ENCODE measurements at regions not wholly inside any gene's neighbourhood (a gene's known extent, or its start where the extent isn't known, plus 50 kb on each side); places are given as distances from the start of the nearest gene placed in this dataset.

DNA sequence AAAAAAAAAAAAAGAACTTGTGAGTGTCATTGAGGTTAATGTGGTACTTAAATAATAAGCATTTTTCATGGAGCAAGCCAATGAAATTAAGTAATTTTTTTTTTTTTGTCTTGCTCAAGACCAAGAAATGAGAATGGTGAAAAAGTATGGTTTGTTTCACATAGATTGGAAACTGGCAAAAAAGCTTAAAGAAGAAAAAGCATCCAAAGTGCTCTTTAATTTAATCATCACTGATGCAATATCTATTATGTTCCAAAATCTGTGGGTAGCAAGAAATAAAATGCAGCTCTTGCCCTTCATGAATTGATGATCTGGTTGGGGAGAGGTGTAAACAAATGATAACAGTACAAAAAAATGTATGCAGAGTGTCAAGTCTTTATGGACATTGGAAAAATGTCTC lies 980.6 kb downstream of the REEP3 start:
- TF ChIP-seq SUZ12 (IDR thresholded peaks at IDR 0.05; ENCODE audit: extremely low read depth, insufficient read depth, insufficient read length) (no peak), YY1 (IDR thresholded peaks at IDR 0.05; ENCODE audit: insufficient read depth, insufficient read length) (no peak), ZNF274 (IDR thresholded peaks at IDR 0.05; ENCODE audit: low read depth, low read length) (no peak)

All from NT2/D1 (cell line).